ENCODE measurements at regions not wholly inside any gene's neighbourhood (a gene's known extent, or its start where the extent isn't known, plus 50 kb on each side); places are given as distances from the start of the nearest gene placed in this dataset.

GRCh38 chr15:25176991-25177954, 222.5 kb downstream of the SNRPN start:
- Histone ChIP-seq H3K4me3 (ENCODE audit: low read depth, low read length) (no peak overlapping the region), H3K27ac (ENCODE audit: low read depth, low read length) (no peak overlapping the region), H3K27me3 (ENCODE audit: control insufficient read depth, insufficient read depth, low read length) (no peaks in the 10 kb centered on the region), H3K9me3 (ENCODE audit: control insufficient read depth, insufficient read depth, low read length) (peaks cover 88% of the 10 kb centered on the region)
- DNase-seq (ENCODE audit: low read depth, low spot score): no peak
- ChIA-PET POLR2A (no interaction called here), CTCF (no interaction called here)
- TF ChIP-seq CTCF (IDR thresholded peaks at IDR 0.05; ENCODE audit: low read depth, low read length): no peak

GRCh38 chr15:25177955-25178801, 223.4 kb downstream of the SNRPN start:
- no peak for TF ChIP-seq CTCF (IDR thresholded peaks at IDR 0.05; ENCODE audit: low read depth, low read length)
- POLR2A ChIA-PET: no interaction called here
- H3K27ac ChIP-seq (ENCODE audit: low read depth, low read length): no peak overlapping the region
- peaks cover 88% of the 10 kb centered on the region for H3K9me3 ChIP-seq (ENCODE audit: control insufficient read depth, insufficient read depth, low read length)
- H3K27me3 ChIP-seq (ENCODE audit: control insufficient read depth, insufficient read depth, low read length): no peaks in the 10 kb centered on the region
- H3K4me3 ChIP-seq (ENCODE audit: low read depth, low read length): no peak overlapping the region
- CTCF ChIA-PET: no interaction called here
- no peak for DNase-seq (ENCODE audit: low read depth, low spot score)

- no peaks in the 10 kb centered on the region for H3K27me3 ChIP-seq (ENCODE audit: control insufficient read depth, insufficient read depth, low read length)
- H3K9me3 ChIP-seq (ENCODE audit: control insufficient read depth, insufficient read depth, low read length): peaks cover 90% of the 10 kb centered on the region
- POLR2A ChIA-PET: no interaction called here
- no peak overlapping the region for H3K27ac ChIP-seq (ENCODE audit: low read depth, low read length)
- H3K4me3 ChIP-seq (ENCODE audit: low read depth, low read length): no peak overlapping the region
- no peak for TF ChIP-seq CTCF (IDR thresholded peaks at IDR 0.05; ENCODE audit: low read depth, low read length)
- CTCF ChIA-PET: no interaction called here
- no peak for DNase-seq (ENCODE audit: low read depth, low spot score)
Measured at GRCh38 chr15:25178835-25179672, 224.3 kb downstream of the SNRPN start.

GRCh38 chr15:25179673-25180511, 225.1 kb downstream of the SNRPN start:
- Histone ChIP-seq H3K27ac (ENCODE audit: low read depth, low read length) (no peak overlapping the region), H3K4me3 (ENCODE audit: low read depth, low read length) (no peak overlapping the region), H3K27me3 (ENCODE audit: control insufficient read depth, insufficient read depth, low read length) (no peaks in the 10 kb centered on the region), H3K9me3 (ENCODE audit: control insufficient read depth, insufficient read depth, low read length) (peaks cover 93% of the 10 kb centered on the region)
- POLR2A ChIA-PET: no interaction called here
- no peak for TF ChIP-seq CTCF (IDR thresholded peaks at IDR 0.05; ENCODE audit: low read depth, low read length)
- DNase-seq (ENCODE audit: low read depth, low spot score): no peak
- CTCF ChIA-PET: no interaction called here
